Stimulated activated CD4-positive, alpha-beta T cell treated with anti-CD3 and anti-CD28 coated beads, Interleukin-15, amount 100 ng/mL, for 24 hours (primary cell): ENCODE measurements at regions not wholly inside any gene's neighbourhood (a gene's known extent, or its start where the extent isn't known, plus 50 kb on each side); places are given as distances from the start of the nearest gene placed in this dataset.
"Not testable (repeated sequence)": the region's sequence is repeated elsewhere in the genome, so short reads cannot be mapped to it uniquely, and the experiment has no call there.

Experiments
- DNase-seq: peaks from one replicate; pipeline ENCODE4 v3.0.0-alpha.2; 2020

DNA sequence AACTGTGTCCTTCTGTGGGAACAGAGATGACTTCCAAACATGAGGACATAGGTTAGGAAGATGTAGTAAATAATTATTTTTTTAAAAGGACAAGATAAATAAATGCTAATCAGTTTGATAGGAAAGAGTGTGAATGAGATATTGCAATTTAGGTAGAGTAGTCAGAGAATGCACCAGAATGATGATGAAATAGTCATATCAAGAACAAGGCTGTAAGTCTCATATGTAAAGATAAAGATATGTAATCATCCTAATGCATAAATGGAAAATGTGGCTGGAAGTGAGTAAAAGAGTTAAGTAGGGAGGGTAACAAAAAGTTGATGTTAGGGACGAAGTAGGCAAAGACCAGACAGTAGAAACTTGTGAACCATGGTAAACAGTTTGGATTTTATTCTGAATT, 1041.7 kb upstream of the MIR17HG start:
- no peak for DNase-seq

GRCh38 chr13:90307136-90307535, 1040.4 kb upstream of the MIR17HG start:
- DNase-seq: no peak

GRCh38 chr13:90308249-90308648, 1039.2 kb upstream of the MIR17HG start:
- no peak for DNase-seq

DNA sequence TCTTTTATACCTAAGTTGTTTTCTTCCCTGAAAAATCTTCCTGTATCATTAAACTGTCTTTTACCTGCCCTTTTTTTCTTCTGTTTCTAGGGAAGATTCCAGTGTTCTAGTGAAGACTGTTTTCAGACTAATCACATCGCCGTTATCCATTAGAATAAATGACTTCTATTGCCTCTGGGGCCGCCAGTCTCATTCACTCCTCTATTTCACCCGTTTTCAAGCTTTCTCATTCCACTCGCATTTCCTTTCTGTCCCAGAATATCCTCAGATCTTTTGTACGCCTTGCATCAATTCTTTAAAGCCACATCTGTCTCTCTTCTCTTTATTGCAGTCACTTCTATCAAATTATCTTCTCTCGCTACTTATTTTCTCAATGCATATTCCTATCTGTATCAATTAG, 1035.6 kb upstream of the MIR17HG start:
- DNase-seq: no peak

GRCh38 chr13:90315061-90315460, 1032.4 kb upstream of the MIR17HG start:
- no peak for DNase-seq

DNA sequence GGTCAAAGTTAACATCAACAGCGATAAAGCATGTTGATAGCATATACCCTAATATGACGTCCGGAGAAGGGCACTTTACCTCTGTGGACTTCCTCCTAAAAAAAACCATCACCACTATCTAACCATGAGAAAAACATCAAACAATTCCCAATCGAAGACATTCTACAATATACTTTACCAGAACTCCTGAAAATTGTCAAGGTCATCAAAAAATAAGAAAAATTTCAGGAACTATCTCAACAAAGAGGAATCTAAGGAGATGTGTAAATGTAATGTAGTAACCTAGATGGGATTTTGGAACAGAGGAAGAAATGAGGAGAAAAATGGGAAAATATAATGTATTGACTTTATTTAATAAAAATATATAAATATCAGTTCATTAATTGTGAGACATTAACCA, 1026.8 kb upstream of the MIR17HG start:
- DNase-seq: no peak

DNA sequence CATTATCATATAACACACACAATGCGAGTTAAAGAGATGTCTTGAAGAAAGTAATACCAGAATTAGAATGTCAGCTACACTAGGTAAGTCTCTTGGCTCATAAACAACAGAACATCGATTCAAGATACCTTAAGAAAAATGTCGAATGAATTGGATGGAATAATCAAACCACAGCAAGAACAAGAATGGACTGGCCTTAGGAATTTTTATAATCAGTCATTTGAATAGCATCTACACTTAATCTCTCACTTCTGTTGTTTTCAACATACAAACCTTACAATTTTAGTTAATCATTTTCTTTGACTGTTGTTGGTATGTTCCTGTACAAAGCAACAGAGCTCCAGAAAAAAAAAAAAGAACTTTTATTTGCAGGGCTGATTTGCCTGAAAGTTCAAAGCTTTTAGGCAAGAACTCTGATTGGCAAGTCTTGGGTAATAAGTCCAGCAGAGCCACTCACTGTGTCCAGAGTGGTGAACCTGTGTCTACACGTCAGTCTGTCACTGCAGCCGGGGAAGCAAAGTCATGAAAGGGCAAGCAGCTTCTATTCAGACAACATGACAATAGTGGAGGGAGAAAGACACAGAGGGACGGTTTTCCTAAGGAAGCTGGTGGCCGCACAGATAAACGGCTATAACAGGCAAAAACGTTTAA, 1026.1 kb upstream of the MIR17HG start:
- DNase-seq: no peak

- no peak for DNase-seq
Observed at GRCh38 chr13:90329641-90330040, 1017.8 kb upstream of the MIR17HG start.

DNA sequence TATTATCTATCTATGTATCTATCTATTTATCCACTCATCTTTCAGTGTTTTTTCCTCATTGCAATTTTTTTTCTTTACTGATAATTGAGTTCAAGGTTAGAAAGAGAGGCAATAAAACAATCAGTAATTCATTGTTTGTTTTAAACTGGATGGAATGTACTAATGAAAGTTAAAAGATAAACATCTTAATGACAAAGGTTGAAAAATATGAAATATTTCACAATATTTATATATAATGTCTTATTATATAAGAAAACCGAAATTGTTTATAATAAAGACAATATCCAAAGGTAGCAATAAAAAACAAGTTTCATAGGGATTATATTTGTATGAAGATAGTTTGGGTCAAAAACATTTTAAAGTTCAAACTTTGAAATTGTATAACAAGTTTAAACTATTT, 1015.5 kb upstream of the MIR17HG start:
- no peak for DNase-seq

- DNase-seq: no peak
Observed at GRCh38 chr13:90336507-90336906, 1011.0 kb upstream of the MIR17HG start.

GRCh38 chr13:90341348-90341747, 1006.1 kb upstream of the MIR17HG start:
- DNase-seq: not testable (repeated sequence)

DNA sequence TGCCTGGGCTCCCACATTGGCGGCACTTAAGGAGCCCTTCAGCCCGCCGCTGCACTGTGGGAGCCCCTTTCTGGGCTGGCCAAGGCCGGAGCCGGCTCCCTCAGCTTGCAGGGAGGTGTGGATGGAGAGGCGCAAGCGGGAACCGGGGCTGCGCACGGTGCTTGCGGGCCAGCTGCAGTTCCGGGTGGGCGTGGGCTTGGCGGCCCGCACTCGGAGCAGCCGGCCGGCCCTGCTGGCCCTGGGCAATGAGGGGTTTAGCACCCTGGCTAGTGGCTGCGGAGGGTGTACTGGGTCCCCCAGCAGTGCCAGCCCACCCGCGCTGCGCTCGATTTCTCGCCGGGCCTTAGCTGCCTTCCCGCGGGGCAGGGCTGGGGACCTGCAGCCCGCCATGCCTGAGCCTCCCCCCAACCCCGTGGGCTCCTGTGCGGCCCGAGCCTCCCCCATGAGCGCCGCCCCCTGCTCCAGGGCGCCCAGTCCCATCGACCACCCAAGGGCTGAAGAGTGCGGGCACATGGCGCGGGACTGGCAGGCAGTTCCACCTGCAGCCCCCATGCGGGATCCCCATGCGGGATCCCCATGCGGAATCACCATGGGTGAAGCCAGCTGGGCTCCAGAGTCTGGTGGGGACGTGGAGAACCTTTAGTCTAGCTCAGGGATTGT, 998.9 kb upstream of the MIR17HG start:
- not testable (repeated sequence) for DNase-seq

GRCh38 chr13:90352763-90353162, 994.7 kb upstream of the MIR17HG start:
- DNase-seq: no peak

- no peak for DNase-seq
Observed at GRCh38 chr13:90355162-90355751, 992.2 kb upstream of the MIR17HG start.

DNA sequence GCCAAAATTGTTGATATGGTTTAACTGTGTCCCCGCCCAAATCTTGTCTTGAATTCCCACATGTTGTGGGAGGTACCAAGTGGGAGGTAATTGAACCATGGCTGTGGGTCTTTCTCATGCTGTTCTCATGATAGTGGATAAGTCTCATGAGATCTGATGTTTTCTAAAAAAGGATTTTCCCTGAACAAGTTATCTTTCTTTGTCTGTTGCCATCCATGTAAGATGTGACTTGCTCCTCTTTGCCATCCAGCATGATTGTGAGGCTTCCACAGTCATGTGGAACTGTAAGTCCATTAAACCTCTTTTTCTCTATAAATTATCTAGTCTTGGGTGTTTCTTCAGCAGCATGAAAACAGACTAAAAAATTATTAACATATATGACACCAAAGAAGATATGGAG, 986.7 kb upstream of the MIR17HG start:
- no peak for DNase-seq

DNA sequence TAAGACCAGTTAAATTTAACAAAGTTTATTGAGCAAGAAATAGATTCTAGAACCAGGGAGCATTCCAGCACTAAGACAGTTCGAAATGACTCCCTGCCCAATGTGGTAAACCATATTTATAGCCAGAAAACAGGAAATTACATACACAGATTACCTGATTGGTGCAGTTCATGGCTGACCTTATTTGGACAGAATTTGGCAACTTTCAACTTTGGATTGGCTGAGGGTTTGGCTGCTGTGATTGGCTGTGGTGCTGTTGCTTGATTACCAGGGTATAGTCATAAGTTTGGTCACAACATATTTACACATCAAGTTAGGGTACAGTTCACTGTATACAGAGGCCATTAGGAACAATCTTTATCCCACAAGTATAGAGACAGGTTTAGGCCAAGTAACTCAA, 984.8 kb upstream of the MIR17HG start:
- no peak for DNase-seq

DNA sequence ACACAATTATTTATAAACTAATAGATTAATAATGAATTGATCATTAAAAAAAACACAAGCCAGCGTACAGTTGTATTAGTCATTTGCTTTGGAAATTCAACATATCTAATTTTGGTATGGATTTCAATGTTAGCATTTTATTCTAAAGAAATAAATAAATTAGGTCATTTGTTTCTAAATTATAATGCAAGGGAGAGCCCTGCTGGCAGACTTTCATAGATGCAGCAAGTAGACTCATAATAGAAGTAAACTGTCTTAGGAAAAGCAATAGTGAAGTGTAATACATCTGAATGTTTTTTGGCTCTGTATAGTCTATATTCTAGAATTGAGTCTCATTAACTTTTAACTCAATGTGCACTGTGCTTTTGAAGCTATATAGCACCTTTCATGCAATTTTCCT, 982.4 kb upstream of the MIR17HG start:
- DNase-seq: no peak

DNA sequence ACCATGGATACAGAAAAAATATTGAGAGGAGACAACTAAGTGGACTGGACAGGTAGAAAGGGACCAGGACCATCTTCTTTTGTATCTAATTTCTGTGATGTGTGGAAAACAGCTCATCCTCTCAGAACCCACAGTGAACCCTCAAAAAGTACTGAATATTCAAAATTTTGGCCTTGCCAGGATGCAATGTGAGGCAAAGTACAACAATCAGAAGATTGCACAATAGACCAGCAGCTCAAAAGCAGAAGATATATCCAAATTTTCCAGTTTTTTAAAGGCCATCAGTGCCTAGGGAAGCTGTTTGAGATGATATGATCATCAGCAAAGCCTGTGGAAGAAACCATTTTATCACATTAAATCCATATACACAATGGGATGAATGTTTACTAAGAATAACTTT, 973.3 kb upstream of the MIR17HG start:
- no peak for DNase-seq

GRCh38 chr13:90375851-90376250, 971.6 kb upstream of the MIR17HG start:
- DNase-seq: no peak

DNA sequence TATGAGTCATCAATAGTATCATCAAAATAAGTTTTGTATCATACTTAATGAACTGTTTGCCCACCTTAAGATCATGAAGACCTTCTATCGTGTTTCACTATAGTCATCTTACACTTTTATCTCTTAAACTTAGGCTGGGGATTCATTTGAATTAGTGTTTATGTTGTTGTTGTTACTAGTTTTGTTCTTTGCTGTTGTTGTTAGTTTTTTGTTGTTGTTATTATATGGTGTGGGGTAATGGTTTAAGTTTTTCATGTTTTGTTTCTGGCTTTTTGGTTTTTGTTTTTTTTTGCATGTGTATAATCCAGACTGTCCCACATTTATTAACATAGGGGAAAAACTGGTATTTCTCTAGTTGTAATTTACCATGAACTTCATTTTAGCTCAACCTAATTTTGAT, 965.1 kb upstream of the MIR17HG start:
- DNase-seq: no peak

DNA sequence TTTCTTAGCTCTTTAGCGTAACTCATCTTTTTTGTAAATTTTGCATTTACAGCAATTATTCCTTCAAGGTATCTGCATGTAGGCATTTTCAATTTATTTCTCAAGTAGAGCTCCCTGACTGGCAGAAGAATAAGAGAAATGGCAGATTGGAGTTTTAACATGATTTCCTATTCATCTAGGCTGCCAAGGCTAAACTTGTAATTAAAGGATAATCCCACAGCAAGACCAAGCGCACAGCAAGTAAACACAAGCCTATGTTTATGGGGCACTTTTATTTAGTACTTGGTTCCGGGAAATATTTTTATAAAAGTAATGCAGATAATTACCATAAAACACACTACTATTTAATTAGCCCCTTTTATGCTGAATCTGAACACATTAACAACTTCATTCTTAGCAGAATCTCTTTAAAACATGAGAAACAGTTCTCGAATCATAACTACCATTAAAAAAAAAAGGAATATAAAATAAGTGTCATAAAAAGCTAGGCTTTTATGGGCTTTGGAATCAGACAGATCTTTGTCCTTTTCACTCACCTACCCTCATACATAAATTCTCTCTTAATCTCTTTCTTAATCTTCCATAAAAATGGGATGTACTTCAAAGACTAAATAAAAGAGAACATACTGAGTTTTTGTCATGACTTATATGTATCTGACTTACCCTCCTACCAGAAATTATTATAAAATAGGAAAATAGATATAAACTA, 961.6 kb upstream of the MIR17HG start:
- no peak for DNase-seq

DNA sequence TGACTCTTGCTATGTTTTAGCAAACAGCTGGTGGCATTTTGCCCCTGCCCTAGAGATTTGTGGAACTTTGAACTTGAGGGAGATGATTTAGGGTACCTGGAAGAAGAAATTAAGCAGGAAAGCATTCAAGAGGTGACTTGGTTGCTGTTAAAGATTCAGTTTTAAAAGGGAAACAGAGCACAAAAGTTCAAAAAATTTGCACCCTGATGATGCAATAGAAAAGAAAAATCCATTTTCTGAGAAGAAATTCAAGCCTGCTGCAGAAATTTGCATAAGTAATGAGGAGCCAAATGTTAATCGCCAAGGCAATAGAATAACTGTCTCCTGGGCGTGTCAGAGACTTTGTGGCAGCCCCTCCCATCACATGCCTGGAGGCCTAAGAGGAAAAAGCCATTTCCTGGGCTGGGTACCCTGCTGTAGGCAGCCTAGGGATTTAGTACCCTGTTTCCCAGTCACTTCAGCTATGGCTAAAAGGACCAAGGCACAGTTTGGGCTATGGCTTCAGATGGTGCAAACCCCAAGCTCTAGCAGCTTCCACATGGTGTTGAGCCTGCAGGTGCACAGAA, 958.5 kb upstream of the MIR17HG start:
- DNase-seq: no peak

- no peak for DNase-seq
Observed at GRCh38 chr13:90389537-90389936, 958.0 kb upstream of the MIR17HG start.

DNA sequence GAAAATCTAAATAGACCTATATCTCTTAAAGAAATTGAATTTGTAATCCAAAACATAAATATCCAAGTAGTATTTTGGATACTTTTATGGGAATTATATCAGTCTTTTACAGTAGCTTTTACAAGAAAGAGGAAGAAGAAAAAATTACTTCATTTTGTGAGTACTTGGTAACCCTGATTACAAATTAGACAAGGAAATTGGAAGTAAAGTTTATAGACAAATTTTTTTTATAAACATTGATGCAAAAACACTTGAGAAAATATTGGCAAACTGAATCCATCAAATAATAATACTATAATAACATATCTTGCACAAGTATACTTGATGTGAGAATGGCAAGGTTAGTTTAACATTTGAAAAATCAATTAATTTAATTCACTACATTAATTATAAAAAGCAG, 954.1 kb upstream of the MIR17HG start:
- no peak for DNase-seq
